Endothelial cell of umbilical vein (primary cell): ENCODE measurements at regions not wholly inside any gene's neighbourhood (a gene's known extent, or its start where the extent isn't known, plus 50 kb on each side); places are given as distances from the start of the nearest gene placed in this dataset.

Experiments used
- BruUV-seq: library from RNA; stranded (reverse); fragments of 400-500 nt; replicated peaks from 2 replicates; lab custom pipeline; 2021; lab: Mats Ljungman, UMichigan
- CTCF ChIA-PET: fragments of 300-600, 350-600 bp; sonication (Branson Sonifier 250); formaldehyde crosslinking; loops from one replicate; lab custom pipeline; 2021; ENCODE audit warnings: antibody characterized with exemption, inconsistent platforms; lab: Charles Lee
- POLR2A ChIA-PET: fragments of 300-600, 350-600 bp; sonication (Branson Sonifier 250); formaldehyde crosslinking; loops from one replicate; lab custom pipeline; 2021; ENCODE audit warnings: antibody characterized with exemption, inconsistent platforms; lab: Charles Lee
- DNase-seq: peaks from one replicate; pipeline ENCODE4 v3.0.0-alpha.2; 2011; ENCODE audit warnings: low read depth, low spot score
- FAIRE-seq: peaks from 2 replicates; lab custom pipeline; 2011; peaks lifted over from hg19 to GRCh38; lab: Jason Lieb, UNC
- H2AFZ ChIP-seq: 2 replicates; pipeline ENCODE4 v1.6.0; 2012; ENCODE audit warnings: low read depth, low read length, control low read depth, inconsistent platforms
- H3K27ac ChIP-seq: 2 replicates; pipeline ENCODE4 v1.5.1; 2011; ENCODE audit warnings: low read depth, mild to moderate bottlenecking, control low read depth, low read length, moderate library complexity; ENCODE audit not compliant: insufficient read depth
- H3K27me3 ChIP-seq, 2 experiments: 2 replicates each; pipeline versions ENCODE4 v1.6.0 to v1.6.1; 2011; ENCODE audit warnings: low read length in 2 of 2, mixed read lengths in 1 of 2; ENCODE audit not compliant: control insufficient read depth in 2 of 2, insufficient read depth in 2 of 2
- H3K36me3 ChIP-seq, 2 experiments: 2 replicates in 1 of 2; 3 replicates in 1 of 2; pipeline ENCODE4 v1.5.1; 2011; ENCODE audit warnings: low read length in 2 of 2, mild to moderate bottlenecking in 1 of 2, moderate library complexity in 1 of 2; ENCODE audit not compliant: control insufficient read depth in 2 of 2, insufficient read depth in 2 of 2; ENCODE audit errors: extremely low read depth in 1 of 2
- H3K4me1 ChIP-seq: 3 replicates; pipeline ENCODE4 v1.5.1; 2011; ENCODE audit warnings: mild to moderate bottlenecking, low read length; ENCODE audit not compliant: control insufficient read depth, insufficient read depth; ENCODE audit errors: extremely low read depth
- H3K4me2 ChIP-seq: 2 replicates; pipeline ENCODE4 v1.6.1; 2011; ENCODE audit warnings: low read length, control low read depth, mixed read lengths; ENCODE audit not compliant: insufficient read depth
- H3K4me3 ChIP-seq, 3 experiments: fragments of 200-600 bp in 1 of 3; sonication (generic), shearing (Covaris generic) in 1 of 3; replicated peaks in 1 of 3; 2 replicates each; pipeline ENCODE4 v1.5.1; 2011 to 2016; ENCODE audit warnings: control low read depth in 3 of 3, low read length in 3 of 3, mild to moderate bottlenecking in 2 of 3, inconsistent platforms in 1 of 3, low read depth in 1 of 3, moderate library complexity in 1 of 3; ENCODE audit not compliant: insufficient read depth in 1 of 3
- H3K79me2 ChIP-seq: 2 replicates; pipeline ENCODE4 v1.6.0; 2012; ENCODE audit warnings: low read length, inconsistent platforms; ENCODE audit not compliant: control insufficient read depth, insufficient read depth
- H3K9ac ChIP-seq: replicated peaks from 2 replicates; pipeline ENCODE3; 2011; ENCODE audit warnings: low read length, control low read depth; ENCODE audit not compliant: insufficient read depth; ENCODE audit errors: extremely low read depth
- H3K9me1 ChIP-seq: replicated peaks from 3 replicates; pipeline ENCODE4 v1.6.0; 2011; ENCODE audit warnings: mild to moderate bottlenecking, low read length; ENCODE audit not compliant: control insufficient read depth, insufficient read depth; ENCODE audit errors: extremely low read depth
- H3K9me3 ChIP-seq: replicated peaks from 2 replicates; pipeline ENCODE4 v1.5.1; 2012; ENCODE audit warnings: low read length, inconsistent platforms; ENCODE audit not compliant: control insufficient read depth, insufficient read depth
- H4K20me1 ChIP-seq: replicated peaks from 2 replicates; pipeline ENCODE3; 2011; ENCODE audit warnings: mild to moderate bottlenecking, low read length; ENCODE audit not compliant: control insufficient read depth, insufficient read depth; ENCODE audit errors: extremely low read depth
- EZH2 ChIP-seq: IDR thresholded peaks from 2 replicates; pipeline ENCODE4 v1.6.1; 2012; ENCODE audit warnings: borderline replicate concordance, low read depth, mild to moderate bottlenecking, moderate library complexity, low read length, inconsistent platforms; ENCODE audit not compliant: severe bottlenecking
- FOS ChIP-seq: IDR thresholded peaks from 2 replicates; pipeline ENCODE4 v1.6.1; 2011; ENCODE audit warnings: mild to moderate bottlenecking, low read length, moderate library complexity, borderline replicate concordance; ENCODE audit not compliant: insufficient read depth
- GATA2 ChIP-seq: IDR thresholded peaks from 2 replicates; pipeline ENCODE4 v1.7.0; 2011; ENCODE audit warnings: low read depth, mild to moderate bottlenecking, moderate library complexity, mixed read lengths, low read length; ENCODE audit not compliant: insufficient read length, insufficient read depth
- JUN ChIP-seq: IDR thresholded peaks from 2 replicates; pipeline ENCODE4 v1.6.1; 2011; ENCODE audit warnings: borderline replicate concordance, low read depth; ENCODE audit not compliant: insufficient read length, insufficient read depth
- MYC ChIP-seq: IDR thresholded peaks from one replicate; pipeline ENCODE4 v1.6.1; 2011; ENCODE audit warnings: mild to moderate bottlenecking, low read depth, low read length
- POLR2A ChIP-seq: IDR thresholded peaks from 2 replicates; pipeline ENCODE4 v1.6.1; 2012; ENCODE audit warnings: low read depth, mild to moderate bottlenecking, control low read depth, low read length
- POLR2AphosphoS5 ChIP-seq: IDR thresholded peaks from 2 replicates; pipeline ENCODE4 v1.6.1; 2012; ENCODE audit warnings: low read depth, mild to moderate bottlenecking, control low read depth, low read length, moderate library complexity; ENCODE audit not compliant: insufficient read depth
- dilution Hi-C: fragments of 300-500 bp; cut with MboI; formaldehyde crosslinking; loops from one replicate; pipeline ENCODE4 v1.15.0; 2019; ENCODE audit warnings: low sequenced_read_pairs; ENCODE audit not compliant: extremely low pct_ligation_motif_present
- intact Hi-C: fragments of 100-400 bp; cut with micrococcal nuclease; formaldehyde crosslinking; loops from one replicate; pipeline ENCODE4 v1.10.0; 2022
- TF ChIP-seq, protein P1 (sequence below), 2 donors: IDR thresholded peaks; 1 replicate in 1 of 2; 2 replicates in 1 of 2; pipeline ENCODE4 v1.5.1; 2011; ENCODE audit warnings: low read length in 2 of 2, mild to moderate bottlenecking in 2 of 2, moderate library complexity in 2 of 2, control low read depth in 1 of 2, inconsistent platforms in 1 of 2, low read depth in 1 of 2; ENCODE audit not compliant: insufficient read depth in 1 of 2; ENCODE audit errors: extremely low read depth in 1 of 2
- TF ChIP-seq, protein P2 (sequence below): IDR thresholded peaks from 2 replicates; pipeline ENCODE4 v1.6.1; 2011; ENCODE audit not compliant: insufficient read depth, insufficient read length

DNA sequence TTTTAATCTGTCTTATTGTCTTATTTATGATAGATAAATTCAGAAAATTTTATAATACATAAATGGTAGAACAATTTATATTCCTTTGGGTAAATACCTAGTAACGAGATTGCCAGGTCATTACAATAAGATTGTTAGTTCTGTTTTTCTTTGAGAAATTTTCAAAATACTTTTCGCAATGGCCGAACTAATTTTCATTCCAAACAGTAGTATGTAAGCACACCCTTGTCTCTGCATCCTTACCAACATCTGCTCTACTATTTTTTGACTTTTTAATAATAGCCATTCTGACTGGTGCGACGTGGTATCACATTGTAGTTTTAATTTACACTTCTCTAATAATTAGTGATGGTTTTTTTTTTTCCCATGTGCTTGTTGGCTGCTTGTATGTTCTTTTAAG lies 351.4 kb upstream of the LUZP2 start:
- Histone ChIP-seq H3K27me3 (no peaks in the 10 kb centered on the region), H3K9ac (no peak overlapping the region), H3K4me2 (no peak overlapping the region), H3K9me3 (no peaks in the 10 kb centered on the region), H3K9me1 (no peaks in the 10 kb centered on the region), H3K79me2 (no peaks in the 10 kb centered on the region), H3K27ac (no peak overlapping the region), H3K4me3 (no peak overlapping the region), H3K36me3 (no peaks in the 10 kb centered on the region), H2AFZ (no peak overlapping the region), H3K4me1 (no peaks in the 10 kb centered on the region), H4K20me1 (no peaks in the 10 kb centered on the region)
- intact Hi-C loops (no loop called here), dilution Hi-C loops (no loop called here)
- CTCF ChIA-PET: no interaction called here
- TF ChIP-seq, protein P1, sequence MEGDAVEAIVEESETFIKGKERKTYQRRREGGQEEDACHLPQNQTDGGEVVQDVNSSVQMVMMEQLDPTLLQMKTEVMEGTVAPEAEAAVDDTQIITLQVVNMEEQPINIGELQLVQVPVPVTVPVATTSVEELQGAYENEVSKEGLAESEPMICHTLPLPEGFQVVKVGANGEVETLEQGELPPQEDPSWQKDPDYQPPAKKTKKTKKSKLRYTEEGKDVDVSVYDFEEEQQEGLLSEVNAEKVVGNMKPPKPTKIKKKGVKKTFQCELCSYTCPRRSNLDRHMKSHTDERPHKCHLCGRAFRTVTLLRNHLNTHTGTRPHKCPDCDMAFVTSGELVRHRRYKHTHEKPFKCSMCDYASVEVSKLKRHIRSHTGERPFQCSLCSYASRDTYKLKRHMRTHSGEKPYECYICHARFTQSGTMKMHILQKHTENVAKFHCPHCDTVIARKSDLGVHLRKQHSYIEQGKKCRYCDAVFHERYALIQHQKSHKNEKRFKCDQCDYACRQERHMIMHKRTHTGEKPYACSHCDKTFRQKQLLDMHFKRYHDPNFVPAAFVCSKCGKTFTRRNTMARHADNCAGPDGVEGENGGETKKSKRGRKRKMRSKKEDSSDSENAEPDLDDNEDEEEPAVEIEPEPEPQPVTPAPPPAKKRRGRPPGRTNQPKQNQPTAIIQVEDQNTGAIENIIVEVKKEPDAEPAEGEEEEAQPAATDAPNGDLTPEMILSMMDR (IDR thresholded peaks at IDR 0.05; ENCODE audit: extremely low read depth in 1 of 2, insufficient read depth in 1 of 2, low read depth in 1 of 2, low read length in 2 of 2): no peak
- TF ChIP-seq FOS: no peak
- TF ChIP-seq, protein P2, sequence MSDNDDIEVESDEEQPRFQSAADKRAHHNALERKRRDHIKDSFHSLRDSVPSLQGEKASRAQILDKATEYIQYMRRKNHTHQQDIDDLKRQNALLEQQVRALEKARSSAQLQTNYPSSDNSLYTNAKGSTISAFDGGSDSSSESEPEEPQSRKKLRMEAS: no peak
- TF ChIP-seq MYC: no peak
- no peak for TF ChIP-seq JUN
- TF ChIP-seq EZH2: no peak
- TF ChIP-seq POLR2A: no peak
- no peak for TF ChIP-seq GATA2
- no peak for TF ChIP-seq POLR2AphosphoS5
- no peak for DNase-seq
- no peak for FAIRE-seq
- POLR2A ChIA-PET: no interaction called here
- no TSS peak for BruUV-seq
